OCI-LY1 (cell line): ENCODE measurements at regions not wholly inside any gene's neighbourhood (a gene's known extent, or its start where the extent isn't known, plus 50 kb on each side); places are given as distances from the start of the nearest gene placed in this dataset.
"Not testable (repeated sequence)": the region's sequence is repeated elsewhere in the genome, so short reads cannot be mapped to it uniquely, and the experiment has no call there.

Experiments
- H2AFZ ChIP-seq: fragments of 200-600 bp; sonication (generic), shearing (Covaris generic); 2 replicates; pipeline ENCODE4 v1.6.0; 2014; ENCODE audit warnings: antibody characterized with exemption, mild to moderate bottlenecking, low read length
- H3F3A ChIP-seq: fragments of 200-600 bp; sonication (generic), shearing (Covaris generic); 2 replicates; pipeline ENCODE4 v1.6.0; 2014; ENCODE audit warnings: mild to moderate bottlenecking, antibody characterized with exemption, low read length, moderate library complexity; ENCODE audit not compliant: insufficient read depth
- H3K27ac ChIP-seq: fragments of 200-600 bp; sonication (generic); 2 replicates; pipeline ENCODE4 v1.5.1; 2014; ENCODE audit warnings: low read length, mixed run types, mild to moderate bottlenecking, low read depth; ENCODE audit not compliant: poor library complexity, severe bottlenecking
- H3K27me3 ChIP-seq: fragments of 200-600 bp; sonication (generic); 2 replicates; pipeline ENCODE4 v1.6.0; 2014; ENCODE audit warnings: antibody characterized with exemption, mild to moderate bottlenecking, low read length, moderate library complexity; ENCODE audit not compliant: insufficient read depth
- H3K36me3 ChIP-seq: fragments of 200-600 bp; sonication (generic); 2 replicates; pipeline ENCODE4 v1.6.1; 2014; ENCODE audit warnings: mild to moderate bottlenecking, antibody characterized with exemption, low read length, moderate library complexity, mixed read lengths; ENCODE audit not compliant: insufficient read depth
- H3K4me1 ChIP-seq: fragments of 200-600 bp; sonication (generic); 2 replicates; pipeline ENCODE4 v1.5.1; 2014; ENCODE audit warnings: mild to moderate bottlenecking, low read length, moderate library complexity; ENCODE audit not compliant: insufficient read depth, severe bottlenecking
- H3K4me2 ChIP-seq: fragments of 200-600 bp; sonication (generic), shearing (Covaris generic); 2 replicates; pipeline ENCODE4 v1.6.1; 2014; ENCODE audit warnings: low read length
- H3K4me3 ChIP-seq: fragments of 200-600 bp; sonication (generic); 2 replicates; pipeline ENCODE4 v1.5.1; 2014; ENCODE audit warnings: low read length, low read depth, mild to moderate bottlenecking, mixed read lengths; ENCODE audit not compliant: poor library complexity, severe bottlenecking
- H3K79me2 ChIP-seq: fragments of 200-600 bp; shearing (Covaris generic); 2 replicates; pipeline ENCODE4 v1.6.1; 2016; ENCODE audit warnings: mixed run types, low read length, mixed read lengths; ENCODE audit not compliant: insufficient read depth
- H3K9ac ChIP-seq: fragments of 200-600 bp; sonication (generic), shearing (Covaris generic); 2 replicates; pipeline ENCODE4 v1.6.1; 2014; ENCODE audit warnings: mild to moderate bottlenecking, low read length, mixed read lengths
- H3K9me2 ChIP-seq: fragments of 200-600 bp; sonication (generic), shearing (Covaris generic); 2 replicates; pipeline ENCODE4 v1.6.1; 2014; ENCODE audit warnings: low read depth, mild to moderate bottlenecking, low read length, mixed read lengths
- H3K9me3 ChIP-seq: fragments of 200-600 bp; shearing (Covaris generic); 2 replicates; pipeline ENCODE4 v1.6.1; 2014; ENCODE audit warnings: low read length, mixed read lengths
- H4K20me1 ChIP-seq: fragments of 200-600 bp; sonication (generic), shearing (Covaris generic); 2 replicates; pipeline ENCODE4 v1.6.0; 2016; ENCODE audit warnings: mild to moderate bottlenecking, low read length; ENCODE audit not compliant: insufficient read depth
- CTCF ChIP-seq: fragments of 200-600 bp; sonication (generic), shearing (Covaris generic); IDR thresholded peaks from 2 replicates; pipeline ENCODE4 v1.5.1; 2017; ENCODE audit warnings: mild to moderate bottlenecking, antibody characterized with exemption, low read length, moderate library complexity, mixed read lengths

- not testable (repeated sequence) for H3K4me1 ChIP-seq, H3K36me3 ChIP-seq, H2AFZ ChIP-seq, H3K79me2 ChIP-seq, H3K9me3 ChIP-seq, H4K20me1 ChIP-seq, H3K9ac ChIP-seq, H3K9me2 ChIP-seq, H3K4me2 ChIP-seq, H3K4me3 ChIP-seq, H3F3A ChIP-seq, H3K27me3 ChIP-seq, H3K27ac ChIP-seq
- peak; percentile 34; the same call in 1 of the 2 replicates for TF ChIP-seq CTCF
Observed at GRCh38 chr20:29519610-29520241, 1737.7 kb upstream of the DEFB115 start.

- H3K9me2 ChIP-seq, H3K4me1 ChIP-seq, H3K4me2 ChIP-seq, H3K9ac ChIP-seq, H3K27me3 ChIP-seq, H3K4me3 ChIP-seq, H3K27ac ChIP-seq, H3K9me3 ChIP-seq, H2AFZ ChIP-seq, H3F3A ChIP-seq, H3K79me2 ChIP-seq, H4K20me1 ChIP-seq, H3K36me3 ChIP-seq: not testable (repeated sequence)
Observed at GRCh38 chr20:29533566-29534177, 1723.8 kb upstream of the DEFB115 start.

DNA sequence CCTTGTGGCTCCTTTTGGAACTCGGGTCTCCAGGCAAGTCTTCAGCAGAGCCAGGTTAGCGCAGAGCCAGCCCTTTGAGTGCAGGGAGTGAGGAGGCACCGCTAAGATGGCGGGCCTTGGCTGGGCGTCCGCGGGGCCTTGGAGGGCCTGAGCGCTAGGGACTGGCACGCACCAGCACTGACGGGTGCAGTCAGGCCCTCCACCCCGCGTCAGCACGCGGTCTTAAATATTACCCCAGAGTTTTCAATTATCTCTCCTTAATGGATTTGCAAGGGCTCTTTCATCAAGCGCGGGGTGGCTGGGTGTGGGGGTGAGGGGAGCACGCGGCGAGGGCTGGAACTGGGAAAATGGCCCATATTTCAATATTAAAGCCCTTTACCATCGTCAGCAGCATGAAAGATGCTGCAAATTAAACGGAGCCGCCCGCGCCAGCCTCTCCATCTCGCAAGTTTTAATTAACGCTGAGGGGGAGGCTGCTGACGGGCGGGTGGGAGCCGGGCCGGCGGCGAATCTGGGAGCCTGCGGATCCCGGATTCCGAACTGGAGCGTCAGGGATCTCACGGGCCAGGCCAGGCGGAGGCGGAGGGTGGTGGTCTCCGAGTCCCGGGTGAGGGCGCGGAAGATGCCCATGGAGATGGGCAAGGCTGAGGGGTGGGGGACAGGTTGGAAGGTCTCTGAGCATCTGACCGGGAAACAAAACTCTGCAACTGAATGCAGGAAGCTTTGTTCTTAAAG lies 1690.4 kb upstream of the DEFB115 start:
- not testable (repeated sequence) for H3K4me3 ChIP-seq, H3K9ac ChIP-seq, H3K27ac ChIP-seq, H3F3A ChIP-seq, H3K4me2 ChIP-seq, H3K9me2 ChIP-seq, H4K20me1 ChIP-seq, H3K36me3 ChIP-seq, H3K27me3 ChIP-seq, H3K9me3 ChIP-seq, H3K4me1 ChIP-seq, H2AFZ ChIP-seq, H3K79me2 ChIP-seq

DNA sequence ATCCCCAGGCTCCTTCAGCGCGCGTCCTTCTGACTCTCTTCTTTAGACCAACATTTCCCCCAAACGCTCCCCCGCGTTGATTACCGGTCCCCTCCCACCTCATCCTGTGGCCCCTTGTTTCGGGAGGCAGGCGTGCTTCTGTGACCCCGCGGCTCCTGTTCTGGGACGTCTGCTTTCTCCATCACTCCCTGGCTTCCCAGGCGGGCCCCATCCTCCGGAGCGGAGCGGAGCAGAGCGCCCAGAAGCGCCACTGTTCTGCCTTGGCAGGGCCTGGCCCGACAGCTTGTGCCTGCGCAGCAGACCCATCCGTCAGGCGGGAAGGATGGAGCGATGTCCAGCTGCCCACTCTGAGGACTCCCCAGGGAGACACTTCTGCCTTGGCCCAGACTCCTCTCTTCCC lies 1689.8 kb upstream of the DEFB115 start:
- H3K36me3 ChIP-seq, H3K4me1 ChIP-seq, H3K27ac ChIP-seq, H4K20me1 ChIP-seq, H2AFZ ChIP-seq, H3K79me2 ChIP-seq, H3K9ac ChIP-seq, H3K9me3 ChIP-seq, H3K4me3 ChIP-seq, H3F3A ChIP-seq, H3K27me3 ChIP-seq, H3K4me2 ChIP-seq, H3K9me2 ChIP-seq: not testable (repeated sequence)

DNA sequence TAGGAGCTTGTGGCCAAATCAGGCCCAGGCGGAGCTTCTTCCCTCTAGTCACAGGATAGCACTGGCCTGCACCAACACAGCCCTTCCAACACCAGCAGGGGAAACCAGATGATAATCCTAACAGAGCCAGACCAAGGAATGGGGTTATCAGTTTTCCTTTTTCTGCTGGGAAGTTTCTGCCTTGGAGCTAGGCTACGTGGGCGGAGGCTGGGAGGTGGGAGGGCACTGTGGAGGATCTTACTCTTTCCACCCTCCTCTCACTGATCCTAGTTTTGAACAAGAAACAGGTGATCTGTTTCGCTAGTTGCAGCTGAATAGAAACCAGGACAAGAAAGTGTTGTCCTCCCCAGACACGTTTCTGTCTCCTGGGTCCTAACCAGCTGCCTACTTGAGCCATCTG lies 1687.3 kb upstream of the DEFB115 start:
- H3K27me3 ChIP-seq, H3K4me2 ChIP-seq, H4K20me1 ChIP-seq, H3K4me1 ChIP-seq, H2AFZ ChIP-seq, H3K36me3 ChIP-seq, H3K4me3 ChIP-seq, H3F3A ChIP-seq, H3K27ac ChIP-seq, H3K9me2 ChIP-seq, H3K9ac ChIP-seq, H3K9me3 ChIP-seq, H3K79me2 ChIP-seq: not testable (repeated sequence)

DNA sequence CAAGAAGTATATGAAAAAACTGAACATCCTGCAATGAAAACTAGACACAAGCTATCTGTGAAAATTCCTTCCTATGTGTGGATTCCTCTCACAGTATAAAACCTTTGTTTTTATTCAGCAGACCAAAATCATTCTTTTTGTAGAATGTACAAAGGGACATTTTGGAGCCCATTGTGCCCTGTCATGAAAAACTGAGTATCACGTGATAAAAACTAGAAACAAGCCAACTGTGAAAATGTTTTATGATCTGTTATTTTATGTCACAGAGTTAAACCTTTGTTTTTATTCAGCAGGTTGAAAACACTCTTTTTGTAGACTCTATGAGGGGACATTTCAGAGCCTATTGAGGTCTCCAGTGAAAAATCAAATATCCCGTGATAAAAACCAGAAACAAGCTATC lies 1667.9 kb upstream of the DEFB115 start:
- H3K9me2 ChIP-seq, H3K36me3 ChIP-seq, H3K79me2 ChIP-seq, H3F3A ChIP-seq, H3K4me1 ChIP-seq, H3K9me3 ChIP-seq, H3K9ac ChIP-seq, H3K4me2 ChIP-seq, H4K20me1 ChIP-seq, H3K4me3 ChIP-seq, H2AFZ ChIP-seq, H3K27ac ChIP-seq, H3K27me3 ChIP-seq: not testable (repeated sequence)

DNA sequence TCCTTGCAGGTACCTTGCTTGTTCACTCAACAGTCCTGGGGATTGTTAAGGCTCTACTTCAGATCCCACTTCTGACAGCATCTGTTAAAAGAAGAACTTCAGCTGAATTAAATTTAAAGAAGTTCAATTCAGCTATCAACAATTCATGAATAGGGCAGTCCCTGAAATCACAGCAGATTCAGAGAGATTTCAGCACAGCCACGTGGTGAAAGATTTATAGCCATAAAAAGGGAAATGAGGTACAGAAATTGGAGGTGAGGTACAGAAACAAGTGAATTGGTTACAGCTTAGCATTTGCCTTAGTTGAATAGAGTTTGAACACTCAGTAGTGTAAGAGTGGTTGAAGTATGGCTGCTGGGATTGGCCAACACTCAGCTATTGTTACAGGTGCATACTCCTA lies 1653.3 kb upstream of the DEFB115 start:
- H3K27me3 ChIP-seq, H3K36me3 ChIP-seq, H3K4me2 ChIP-seq, H3K9me2 ChIP-seq, H3K27ac ChIP-seq, H2AFZ ChIP-seq, H3F3A ChIP-seq, H3K4me3 ChIP-seq, H3K9me3 ChIP-seq, H3K9ac ChIP-seq, H3K4me1 ChIP-seq, H3K79me2 ChIP-seq, H4K20me1 ChIP-seq: not testable (repeated sequence)
